ENCODE measurements at regions not wholly inside any gene's neighbourhood (a gene's known extent, or its start where the extent isn't known, plus 50 kb on each side); places are given as distances from the start of the nearest gene placed in this dataset.

- Histone ChIP-seq H3K27me3 (no peaks in the 10 kb centered on the region), H3K36me3 (replicated peaks; ENCODE audit: insufficient read depth, low read depth) (no peaks in the 10 kb centered on the region), H3K9me2 (replicated peaks; ENCODE audit: insufficient read depth) (no peaks in the 10 kb centered on the region), H3K4me2 (no peak overlapping the region), H2AFZ (no peak overlapping the region), H4K20me1 (ENCODE audit: insufficient read depth, poor library complexity, severe bottlenecking) (no peaks in the 10 kb centered on the region), H3K4me3 (no peak overlapping the region), H3K27ac (no peak overlapping the region), H3K4me1 (ENCODE audit: insufficient read depth) (peaks cover 18% of the 10 kb centered on the region), H3K79me2 (no peaks in the 10 kb centered on the region), H3K9me3 (ENCODE audit: low read depth) (peaks cover 2% of the 10 kb centered on the region)
- WGBS (ENCODE audit: low lambda C conversion rate, missing lambda C conversion rate): 61% methylated on average over 2 of the region's 2 CpGs
- DNase-seq (ENCODE audit: low spot score): no peak
- TF ChIP-seq EZH2 (IDR thresholded peaks at IDR 0.05; ENCODE audit: borderline replicate concordance): no peak
- no peak for TF ChIP-seq CTCF (IDR thresholded peaks at IDR 0.05; ENCODE audit: poor library complexity)
- no peak for TF ChIP-seq EZH2phosphoT487 (IDR thresholded peaks at IDR 0.05; ENCODE audit: low read depth, severe bottlenecking, unreplicated experiment)
Observed at GRCh38 chr3:106830334-106830733, 546.9 kb upstream of the CCDC54 start.

DNA sequence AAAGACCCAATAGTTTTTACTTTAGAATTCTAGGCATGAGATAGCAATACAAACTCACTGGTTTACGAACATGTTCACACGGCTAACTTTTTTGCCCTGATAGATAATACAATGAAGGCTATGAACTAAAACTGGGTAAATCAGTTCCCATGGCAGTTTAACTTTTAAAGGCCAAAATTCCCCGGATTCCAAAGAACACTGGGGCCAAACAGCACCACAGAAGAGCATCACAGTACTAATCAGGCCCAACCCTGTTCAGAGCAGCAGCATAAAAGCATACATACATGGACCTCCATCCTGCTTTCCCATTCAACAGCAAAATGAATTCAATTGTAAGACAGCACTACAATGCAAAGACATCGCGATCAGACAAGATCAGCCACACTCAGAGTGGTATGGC lies 540.3 kb upstream of the CCDC54 start:
- H3K27me3 ChIP-seq: no peaks in the 10 kb centered on the region
- H3K79me2 ChIP-seq: no peaks in the 10 kb centered on the region
- H3K4me3 ChIP-seq: no peak overlapping the region
- no peak overlapping the region for H2AFZ ChIP-seq
- DNase-seq (ENCODE audit: low spot score): no peak
- H3K9me3 ChIP-seq (ENCODE audit: low read depth): peaks cover 2% of the 10 kb centered on the region
- H4K20me1 ChIP-seq (ENCODE audit: insufficient read depth, poor library complexity, severe bottlenecking): no peaks in the 10 kb centered on the region
- H3K27ac ChIP-seq: no peak overlapping the region
- WGBS (ENCODE audit: low lambda C conversion rate, missing lambda C conversion rate): 93% methylated on average over 5 of the region's 5 CpGs
- TF ChIP-seq EZH2phosphoT487 (IDR thresholded peaks at IDR 0.05; ENCODE audit: low read depth, severe bottlenecking, unreplicated experiment): no peak
- TF ChIP-seq EZH2 (IDR thresholded peaks at IDR 0.05; ENCODE audit: borderline replicate concordance): no peak
- TF ChIP-seq CTCF (IDR thresholded peaks at IDR 0.05; ENCODE audit: poor library complexity): no peak
- no peaks in the 10 kb centered on the region for H3K4me1 ChIP-seq (ENCODE audit: insufficient read depth)
- no peaks in the 10 kb centered on the region for H3K36me3 ChIP-seq (replicated peaks; ENCODE audit: insufficient read depth, low read depth)
- H3K9me2 ChIP-seq (replicated peaks; ENCODE audit: insufficient read depth): no peaks in the 10 kb centered on the region
- no peak overlapping the region for H3K4me2 ChIP-seq

DNA sequence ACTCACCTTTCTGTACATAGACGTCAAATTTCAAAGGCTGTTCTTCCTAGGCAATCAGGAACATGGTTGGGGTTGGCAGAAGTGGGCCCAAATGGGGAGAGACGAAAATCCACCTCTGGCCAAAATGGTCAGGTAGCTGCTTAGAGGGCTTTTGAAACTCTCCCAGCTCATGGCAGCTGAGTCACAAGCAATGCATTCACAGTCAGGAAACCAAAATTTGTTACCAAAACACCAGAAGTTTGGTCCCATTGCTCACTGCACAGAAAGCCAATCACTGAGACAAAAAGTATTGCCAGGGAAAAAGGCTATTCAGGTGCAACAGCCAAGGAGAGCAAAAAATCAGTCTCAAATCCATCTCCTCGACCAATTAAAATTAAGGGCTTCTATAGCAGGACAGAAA lies 539.6 kb upstream of the CCDC54 start:
- Histone ChIP-seq H3K4me2 (no peak overlapping the region), H3K9me2 (replicated peaks; ENCODE audit: insufficient read depth) (no peaks in the 10 kb centered on the region), H2AFZ (no peak overlapping the region), H3K4me1 (ENCODE audit: insufficient read depth) (no peaks in the 10 kb centered on the region), H3K4me3 (no peak overlapping the region), H3K36me3 (replicated peaks; ENCODE audit: insufficient read depth, low read depth) (no peaks in the 10 kb centered on the region), H3K79me2 (no peaks in the 10 kb centered on the region), H3K27ac (no peak overlapping the region), H3K27me3 (no peaks in the 10 kb centered on the region), H4K20me1 (ENCODE audit: insufficient read depth, poor library complexity, severe bottlenecking) (no peaks in the 10 kb centered on the region), H3K9me3 (ENCODE audit: low read depth) (no peaks in the 10 kb centered on the region)
- DNase-seq (ENCODE audit: low spot score): no peak
- 93% methylated on average over 3 of the region's 3 CpGs for WGBS (ENCODE audit: low lambda C conversion rate, missing lambda C conversion rate)
- no peak for TF ChIP-seq EZH2phosphoT487 (IDR thresholded peaks at IDR 0.05; ENCODE audit: low read depth, severe bottlenecking, unreplicated experiment)
- no peak for TF ChIP-seq CTCF (IDR thresholded peaks at IDR 0.05; ENCODE audit: poor library complexity)
- no peak for TF ChIP-seq EZH2 (IDR thresholded peaks at IDR 0.05; ENCODE audit: borderline replicate concordance)
